HG02763 (cell line): ENCODE measurements at regions not wholly inside any gene's neighbourhood (a gene's known extent, or its start where the extent isn't known, plus 50 kb on each side); places are given as distances from the start of the nearest gene placed in this dataset.

Experiments used
- ATAC-seq: cut with Tn5 transposase; IDR thresholded peaks from one replicate; pipeline ENCODE4 v1.9.1; 2021; ENCODE audit warnings: mild to moderate bottlenecking, moderate library complexity; ENCODE audit not compliant: unreplicated experiment

- no peak for ATAC-seq
These were observed 402.3 kb downstream of the RAB28 start for GRCh38 chr4:13081830-13082229.

- ATAC-seq, result no peak
These were observed 417.1 kb downstream of the RAB28 start for GRCh38 chr4:13067077-13067476.

- no peak for ATAC-seq
These were observed 425.1 kb downstream of the RAB28 start for GRCh38 chr4:13059019-13059418.

- no peak for ATAC-seq
These were observed 427.4 kb downstream of the RAB28 start for GRCh38 chr4:13056630-13057189.

DNA sequence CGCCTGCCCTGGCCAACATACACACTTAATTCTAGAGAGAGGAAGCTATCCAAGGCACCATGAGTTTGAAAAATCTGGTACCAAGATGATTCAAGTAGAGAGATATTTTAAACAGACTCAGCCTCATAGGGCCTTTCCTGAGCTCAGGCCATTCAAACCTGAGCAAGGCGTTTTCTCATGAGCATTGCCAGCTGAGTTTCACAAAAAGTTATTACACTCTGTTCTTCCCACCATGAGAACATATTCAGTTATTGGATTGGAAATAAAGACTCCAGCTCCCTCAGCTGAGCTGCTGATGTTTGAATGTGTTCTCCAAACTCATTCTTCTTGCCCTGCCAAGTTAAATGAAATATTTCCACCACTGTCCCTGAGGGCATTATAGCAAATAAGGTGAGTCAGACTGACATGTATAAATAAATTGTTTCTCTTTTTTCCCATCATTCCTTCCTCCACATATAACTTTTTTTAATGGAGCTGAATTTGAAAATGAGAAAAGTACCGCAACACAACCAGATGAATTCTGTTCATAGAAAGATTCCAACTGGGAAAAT lies 429.6 kb downstream of the RAB28 start:
- ATAC-seq, result no peak

GRCh38 chr4:13047591-13047990 lies 436.5 kb downstream of the RAB28 start:
- no peak for ATAC-seq

DNA sequence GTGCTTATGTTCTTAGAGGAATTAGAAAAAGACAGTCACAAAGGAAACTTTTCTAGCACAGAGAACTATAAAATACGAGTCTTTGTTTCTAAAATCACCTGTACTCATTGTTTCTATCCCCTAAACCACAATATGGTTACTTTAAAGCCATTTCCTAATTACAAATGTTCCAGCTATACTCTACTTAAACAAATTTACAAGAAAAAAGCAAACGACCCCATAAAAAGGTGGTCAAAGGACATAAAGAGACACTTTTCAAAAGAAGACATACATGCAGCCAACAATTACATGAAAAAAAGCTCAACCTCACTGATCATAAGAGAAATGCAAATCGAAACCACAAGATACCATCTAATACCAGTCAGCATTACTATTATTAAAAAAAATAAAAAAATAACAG lies 447.3 kb downstream of the RAB28 start:
- ATAC-seq, result no peak

- ATAC-seq, result no peak
These were observed 451.2 kb downstream of the RAB28 start for GRCh38 chr4:13032936-13033335.

DNA sequence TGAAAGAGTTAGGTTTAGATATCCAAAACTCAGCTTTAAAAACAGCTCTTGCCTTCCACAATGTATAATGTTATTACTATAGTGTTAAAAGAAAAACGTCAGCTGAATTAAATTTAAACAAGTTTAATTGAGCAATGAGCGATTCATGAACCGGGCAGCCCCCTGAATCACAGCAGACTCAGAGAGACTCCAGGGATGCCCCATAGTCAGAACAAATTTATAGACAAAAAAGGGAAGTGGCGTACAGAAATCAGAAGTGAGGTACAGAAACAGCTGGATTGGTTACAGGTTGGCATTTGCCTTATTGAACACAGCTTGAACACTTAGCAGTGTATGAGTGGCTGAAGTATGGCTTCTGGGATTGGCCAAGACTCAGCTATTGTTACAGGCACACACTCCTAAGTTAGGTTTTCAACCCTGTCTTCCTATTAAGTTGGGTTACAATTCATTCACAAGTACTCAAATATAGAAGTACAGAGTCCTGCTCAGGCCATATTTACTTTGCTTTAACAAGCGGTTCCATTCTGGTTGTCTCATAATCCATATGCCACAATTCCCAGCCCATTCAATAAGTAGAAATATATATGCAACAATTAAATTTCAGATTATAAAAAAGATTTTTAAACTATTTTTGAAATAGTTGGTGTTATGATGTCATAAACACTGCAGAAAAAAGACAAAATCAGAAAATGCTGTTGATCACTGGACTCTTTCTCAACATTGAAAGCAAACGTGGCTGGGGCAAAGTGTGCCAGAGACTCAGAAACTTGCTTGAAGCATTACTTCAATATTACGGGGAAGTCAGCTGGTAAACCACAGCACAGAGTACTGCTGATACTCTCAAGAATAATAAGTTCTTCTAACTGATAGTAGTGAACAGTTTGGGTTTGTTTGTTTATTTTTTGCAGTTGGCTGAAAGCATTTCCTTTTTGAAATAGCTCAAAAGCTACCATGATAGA lies 459.7 kb downstream of the RAB28 start:
- no peak for ATAC-seq

DNA sequence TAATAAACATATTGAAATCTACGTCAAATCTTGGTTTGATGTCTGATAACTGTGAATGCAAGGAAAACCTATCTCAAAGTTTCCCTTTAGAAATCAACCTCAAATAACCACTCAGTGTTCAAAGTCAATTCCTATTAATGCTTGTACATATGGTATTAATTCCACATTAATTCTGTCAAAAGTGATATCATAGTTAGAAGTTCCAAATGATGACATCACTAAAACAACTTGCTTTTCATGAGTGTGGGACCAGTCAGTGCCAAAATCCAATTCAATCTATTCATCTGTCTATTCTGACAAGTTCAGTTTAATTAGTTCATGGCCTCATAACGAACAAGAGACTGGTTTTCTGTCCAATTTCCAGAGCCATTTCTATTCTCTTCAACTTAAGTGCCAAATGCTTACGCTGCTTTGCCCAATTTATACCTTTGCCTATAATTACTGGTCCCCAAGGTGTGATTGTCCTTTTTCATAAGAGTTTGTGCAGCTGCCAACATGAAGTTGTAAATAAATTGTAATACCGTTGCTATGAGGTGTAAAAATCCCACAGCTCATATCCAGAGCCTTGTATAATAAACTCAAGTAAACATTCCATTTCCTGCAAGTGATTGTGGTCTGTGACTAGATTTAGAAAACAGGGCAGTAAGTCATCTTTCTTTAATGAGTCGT lies 476.2 kb downstream of the RAB28 start:
- ATAC-seq, result no peak

DNA sequence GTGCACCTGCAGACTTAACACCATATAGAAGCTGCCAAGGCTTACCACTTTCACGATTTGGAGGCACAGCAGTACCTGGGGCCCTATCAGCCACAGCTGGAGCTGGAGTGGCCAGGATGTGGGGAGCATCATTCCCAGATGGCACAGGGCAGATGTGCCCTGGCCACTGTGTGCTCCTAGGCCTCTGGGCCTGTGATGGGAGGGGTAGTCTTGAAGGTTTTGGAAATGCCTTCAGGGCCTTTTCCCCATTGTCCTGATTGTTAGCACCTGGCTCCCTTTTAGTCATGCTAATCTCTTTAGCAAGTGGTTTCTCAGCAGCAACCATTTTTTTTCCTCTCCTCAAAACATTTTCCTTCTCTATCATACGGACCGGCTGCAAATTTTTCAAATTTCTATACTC lies 490.2 kb downstream of the RAB28 start:
- ATAC-seq, result no peak

DNA sequence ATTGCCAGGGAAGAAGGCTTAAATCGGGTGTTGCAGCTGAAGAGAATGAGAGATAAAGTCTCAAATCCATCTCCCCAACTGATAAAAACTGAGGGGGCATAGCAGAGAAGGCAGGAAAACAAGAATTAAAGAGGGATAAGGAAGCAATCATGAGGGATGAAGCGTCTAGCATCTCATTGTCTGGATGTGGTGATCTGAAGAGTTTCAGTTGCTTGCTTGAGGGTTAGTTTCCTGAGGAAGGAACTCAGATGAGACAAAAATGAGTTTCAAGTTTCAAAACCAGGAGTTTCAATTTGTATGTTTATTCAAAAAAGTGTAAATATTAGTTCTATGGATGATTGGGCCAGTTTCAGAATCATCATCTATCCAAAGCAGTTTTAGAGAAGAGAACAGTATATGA lies 496.9 kb downstream of the RAB28 start:
- ATAC-seq, result no peak

- no peak for ATAC-seq
These were observed 504.3 kb downstream of the RAB28 start for GRCh38 chr4:12979797-12980196.

GRCh38 chr4:12978310-12978709 lies 505.8 kb downstream of the RAB28 start:
- ATAC-seq, result no peak

DNA sequence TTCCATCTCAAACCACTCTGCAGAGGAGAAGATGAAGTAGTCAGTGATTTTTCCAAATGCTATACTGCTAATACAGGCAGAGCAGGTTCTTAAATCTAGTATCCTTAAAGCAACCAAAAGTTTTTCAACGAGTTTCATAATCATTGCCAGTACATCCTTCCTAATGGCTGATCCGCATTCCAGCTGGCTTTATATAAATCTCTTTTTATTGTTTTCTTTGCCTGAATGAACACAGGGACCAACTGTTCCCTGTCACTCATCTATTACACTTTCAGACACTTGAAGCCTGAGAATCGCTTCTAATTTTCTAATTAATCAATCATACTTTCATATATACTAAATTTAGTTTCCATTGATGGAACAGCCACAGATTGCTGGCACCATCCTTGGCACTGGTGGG lies 508.6 kb downstream of the RAB28 start:
- ATAC-seq, result no peak

- ATAC-seq, result no peak
These were observed 510.6 kb downstream of the RAB28 start for GRCh38 chr4:12973522-12973921.

- ATAC-seq, result no peak
These were observed 515.8 kb downstream of the RAB28 start for GRCh38 chr4:12968345-12968744.

DNA sequence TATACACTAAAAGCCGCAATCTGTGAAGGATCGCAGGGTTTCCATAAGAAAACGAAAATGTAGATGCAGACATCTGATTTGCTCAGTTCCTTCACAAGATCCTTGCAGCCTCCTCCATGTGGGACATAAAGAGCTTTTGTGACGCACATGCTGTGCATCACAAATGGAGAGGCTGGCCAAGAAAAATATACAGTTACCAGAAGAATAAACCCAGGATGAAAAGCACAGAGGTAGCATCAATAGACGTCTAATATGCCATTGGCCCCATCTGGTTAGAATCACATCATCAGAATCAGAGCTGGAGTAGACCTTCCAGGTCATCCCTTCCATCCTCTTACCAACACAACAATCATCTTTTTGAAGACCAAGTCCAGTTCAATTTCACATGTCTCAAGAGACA lies 517.4 kb downstream of the RAB28 start:
- ATAC-seq, result no peak

GRCh38 chr4:12965334-12965733 lies 518.8 kb downstream of the RAB28 start:
- no peak for ATAC-seq

- no peak for ATAC-seq
These were observed 520.2 kb downstream of the RAB28 start for GRCh38 chr4:12963912-12964311.

DNA sequence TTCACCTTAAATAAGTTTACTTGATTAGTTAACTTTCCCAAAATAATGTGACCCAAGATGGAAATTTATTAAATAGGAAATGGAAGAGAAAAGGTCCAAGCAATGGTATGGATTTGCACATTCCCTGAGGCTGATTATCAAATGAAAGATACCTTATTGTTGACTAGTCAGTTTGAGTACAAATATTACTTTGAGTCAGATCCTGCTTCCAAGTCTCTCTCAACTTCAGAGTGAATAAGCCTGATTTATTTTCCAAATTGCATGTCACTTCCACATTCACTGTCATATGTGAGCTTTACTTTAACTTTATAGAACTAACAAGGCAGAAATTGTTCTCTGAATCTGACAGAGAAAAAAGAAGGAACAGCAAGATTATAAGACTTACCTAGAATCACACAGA lies 520.8 kb downstream of the RAB28 start:
- no peak for ATAC-seq

DNA sequence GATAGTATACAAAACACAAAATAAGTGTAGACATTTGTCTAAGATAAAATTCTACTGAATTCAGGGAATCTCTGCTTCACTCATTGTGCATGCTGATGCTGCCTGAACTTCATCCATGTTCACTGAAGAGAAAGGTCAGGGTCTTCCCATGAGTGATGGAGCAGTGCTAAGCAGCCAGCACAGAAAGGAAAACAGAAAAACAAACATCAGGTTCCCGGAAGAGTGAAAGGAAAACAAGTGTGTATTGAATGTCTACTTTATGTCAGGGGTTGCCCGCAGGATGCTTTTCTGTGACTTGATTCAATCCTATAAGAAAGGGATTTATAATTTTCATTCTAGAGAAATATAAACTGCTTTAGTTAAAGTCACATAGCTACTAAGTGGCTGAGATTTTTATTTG lies 522.4 kb downstream of the RAB28 start:
- no peak for ATAC-seq
